Esophagus muscularis mucosa (tissue), 3 donors: ENCODE measurements at regions not wholly inside any gene's neighbourhood (a gene's known extent, or its start where the extent isn't known, plus 50 kb on each side); places are given as distances from the start of the nearest gene placed in this dataset.

Experiments
- POLR2AphosphoS5 ChIP-seq, 2 donors: sonication (generic); formaldehyde crosslinking; IDR thresholded peaks; one replicate each; pipeline ENCODE4 v1.6.1; 2017; ENCODE audit warnings: antibody characterized with exemption in 2 of 2
- TF ChIP-seq, protein P1 (sequence below), 3 experiments: fragments of 200-600 bp in 2 of 3; fragments of 450-650 bp in 1 of 3; sonication (generic) in 2 of 3; IDR thresholded peaks; one replicate each; pipeline ENCODE4 v1.5.1; 2017 to 2019; ENCODE audit warnings: antibody characterized with exemption in 3 of 3, mild to moderate bottlenecking in 2 of 3, moderate library complexity in 1 of 3

DNA sequence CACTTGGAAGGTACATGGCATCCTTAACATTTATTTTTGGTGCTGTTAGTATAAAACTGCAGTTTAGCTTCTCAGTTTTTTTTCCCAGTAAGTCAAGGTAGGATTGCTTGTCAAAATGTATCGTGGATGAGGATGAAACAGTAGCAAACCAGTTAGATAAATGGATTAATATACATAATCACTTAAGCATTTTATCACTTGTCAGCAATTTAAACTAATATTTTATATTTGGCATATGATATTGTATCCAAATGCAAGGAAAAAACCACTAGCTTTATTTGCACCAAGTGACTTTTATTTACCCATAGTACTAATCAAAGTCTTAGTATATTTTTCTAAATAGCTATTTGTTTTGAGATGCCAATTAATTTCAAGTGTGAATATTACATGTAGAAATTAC lies 137.7 kb upstream of the XIRP2 start:
- TF ChIP-seq, protein P1, sequence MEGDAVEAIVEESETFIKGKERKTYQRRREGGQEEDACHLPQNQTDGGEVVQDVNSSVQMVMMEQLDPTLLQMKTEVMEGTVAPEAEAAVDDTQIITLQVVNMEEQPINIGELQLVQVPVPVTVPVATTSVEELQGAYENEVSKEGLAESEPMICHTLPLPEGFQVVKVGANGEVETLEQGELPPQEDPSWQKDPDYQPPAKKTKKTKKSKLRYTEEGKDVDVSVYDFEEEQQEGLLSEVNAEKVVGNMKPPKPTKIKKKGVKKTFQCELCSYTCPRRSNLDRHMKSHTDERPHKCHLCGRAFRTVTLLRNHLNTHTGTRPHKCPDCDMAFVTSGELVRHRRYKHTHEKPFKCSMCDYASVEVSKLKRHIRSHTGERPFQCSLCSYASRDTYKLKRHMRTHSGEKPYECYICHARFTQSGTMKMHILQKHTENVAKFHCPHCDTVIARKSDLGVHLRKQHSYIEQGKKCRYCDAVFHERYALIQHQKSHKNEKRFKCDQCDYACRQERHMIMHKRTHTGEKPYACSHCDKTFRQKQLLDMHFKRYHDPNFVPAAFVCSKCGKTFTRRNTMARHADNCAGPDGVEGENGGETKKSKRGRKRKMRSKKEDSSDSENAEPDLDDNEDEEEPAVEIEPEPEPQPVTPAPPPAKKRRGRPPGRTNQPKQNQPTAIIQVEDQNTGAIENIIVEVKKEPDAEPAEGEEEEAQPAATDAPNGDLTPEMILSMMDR (IDR thresholded peaks at IDR 0.05), result no peak
- TF ChIP-seq POLR2AphosphoS5 (IDR thresholded peaks at IDR 0.05), result no peak
